WERI-Rb-1 (cell line): ENCODE measurements at regions not wholly inside any gene's neighbourhood (a gene's known extent, or its start where the extent isn't known, plus 50 kb on each side); places are given as distances from the start of the nearest gene placed in this dataset.

ENCODE experiments used
- DNase-seq: peaks from one replicate; pipeline ENCODE4 v3.0.0-alpha.2; 2020
- H3K27ac ChIP-seq: fragments of 250-450 bp; sonication (Bioruptor Pico); 2 replicates; pipeline ENCODE4 v1.5.1; 2020; ENCODE audit warnings: mild to moderate bottlenecking, moderate library complexity
- H3K27me3 ChIP-seq: fragments of 250-450 bp; sonication (Bioruptor Pico); 2 replicates; pipeline ENCODE4 v1.5.1; 2021; ENCODE audit warnings: mild to moderate bottlenecking, low read depth, moderate library complexity; ENCODE audit not compliant: insufficient read depth, severe bottlenecking
- H3K36me3 ChIP-seq: fragments of 250-450 bp; sonication (Bioruptor Pico); 2 replicates; pipeline ENCODE4 v1.5.1; 2020; ENCODE audit warnings: mild to moderate bottlenecking, moderate library complexity
- H3K4me3 ChIP-seq: 2 replicates; pipeline ENCODE4 v1.5.1; 2011; ENCODE audit warnings: low read depth, mild to moderate bottlenecking, control low read depth, low read length
- H3K9me3 ChIP-seq: fragments of 250-450 bp; sonication (Bioruptor Pico); 2 replicates; pipeline ENCODE4 v1.5.1; 2021; ENCODE audit warnings: mild to moderate bottlenecking, moderate library complexity; ENCODE audit not compliant: severe bottlenecking
- CTCF ChIP-seq: IDR thresholded peaks from 2 replicates; pipeline ENCODE4 v1.5.1; 2011; ENCODE audit warnings: low read depth, mild to moderate bottlenecking, control low read depth, inconsistent platforms, low read length

GRCh38 chr10:85228726-85229125 is 900.3 kb downstream of the CCSER2 start:
- no peak overlapping the region for H3K4me3 ChIP-seq
- H3K9me3 ChIP-seq, result no peaks in the 10 kb centered on the region
- TF ChIP-seq CTCF, result no peak
- H3K27me3 ChIP-seq, result no peaks in the 10 kb centered on the region
- DNase-seq, result no peak
- no peak overlapping the region; the same call in 1 of the 2 replicates for H3K27ac ChIP-seq
- no peaks in the 10 kb centered on the region for H3K36me3 ChIP-seq

DNA sequence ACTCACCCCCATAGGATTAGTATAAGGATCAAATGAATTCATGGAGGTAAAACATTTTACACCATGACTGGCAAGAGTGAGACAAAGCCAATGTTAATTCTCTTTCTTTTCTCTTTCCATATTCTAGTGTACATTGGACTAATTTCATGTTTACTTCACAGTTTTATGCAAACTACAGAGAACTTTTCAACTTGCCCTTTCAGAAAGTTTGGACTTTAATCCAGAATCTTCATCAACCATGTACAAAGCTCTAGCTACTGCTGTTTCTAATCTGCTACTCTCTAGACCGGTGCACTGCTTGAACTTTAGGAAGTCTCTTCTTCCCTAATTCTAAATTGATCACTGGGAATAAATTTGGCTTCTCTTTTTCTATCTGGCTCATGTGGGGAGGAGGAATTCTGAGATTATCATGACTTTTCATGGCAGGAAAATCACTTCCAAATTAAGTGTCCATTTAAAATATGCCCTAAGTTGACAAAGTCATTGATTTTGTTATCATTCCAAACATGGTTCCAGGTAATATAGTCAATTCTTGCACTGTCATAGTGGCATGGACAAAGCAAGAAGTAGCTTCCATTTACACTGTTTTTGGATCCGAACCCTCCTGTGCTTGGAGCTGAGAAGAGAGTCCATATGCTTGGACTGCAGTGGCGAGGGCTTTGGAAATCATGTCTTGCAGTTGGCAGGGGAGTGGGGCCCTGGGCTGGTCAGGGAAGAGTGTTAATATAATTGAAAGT is 903.3 kb downstream of the CCSER2 start:
- no peak for DNase-seq
- Histone ChIP-seq H3K36me3 (no peaks in the 10 kb centered on the region), H3K27ac (no peak overlapping the region), H3K9me3 (no peaks in the 10 kb centered on the region), H3K27me3 (no peaks in the 10 kb centered on the region), H3K4me3 (no peak overlapping the region)
- TF ChIP-seq CTCF, result no peak

GRCh38 chr10:85235258-85235657 is 906.9 kb downstream of the CCSER2 start:
- H3K36me3 ChIP-seq, result no peaks in the 10 kb centered on the region
- no peak overlapping the region for H3K27ac ChIP-seq
- no peaks in the 10 kb centered on the region for H3K9me3 ChIP-seq
- no peak for DNase-seq
- H3K27me3 ChIP-seq, result no peaks in the 10 kb centered on the region
- H3K4me3 ChIP-seq, result no peak overlapping the region
- no peak for TF ChIP-seq CTCF

- Histone ChIP-seq H3K27me3 (no peaks in the 10 kb centered on the region), H3K36me3 (no peaks in the 10 kb centered on the region), H3K9me3 (no peaks in the 10 kb centered on the region), H3K4me3 (no peak overlapping the region), H3K27ac (peak overlapping the region; percentile 49)
- no peak for TF ChIP-seq CTCF
- DNase-seq, result peak; percentile 62
Measured at GRCh38 chr10:85238676-85239075, 910.3 kb downstream of the CCSER2 start.

DNA sequence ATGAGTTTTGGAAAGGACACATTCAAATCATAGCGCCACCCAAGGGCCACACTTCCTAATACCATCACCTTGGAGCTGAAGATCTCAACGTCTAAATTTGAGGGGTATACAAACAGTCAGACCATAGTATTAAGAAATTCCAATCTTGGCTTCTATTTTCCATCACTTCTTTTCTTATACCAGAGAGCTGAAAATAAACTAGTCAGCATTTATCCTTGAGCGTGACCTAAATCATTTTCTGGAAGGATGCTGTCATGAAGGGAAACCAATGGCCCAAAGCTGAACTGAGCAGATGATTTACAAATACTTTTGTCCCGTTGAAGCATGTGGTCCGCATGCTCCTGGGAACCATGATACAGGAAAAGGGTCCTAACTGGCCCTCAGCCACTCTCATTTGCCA is 921.9 kb downstream of the CCSER2 start:
- no peaks in the 10 kb centered on the region for H3K36me3 ChIP-seq
- no peak overlapping the region for H3K4me3 ChIP-seq
- no peaks in the 10 kb centered on the region for H3K27me3 ChIP-seq
- no peak overlapping the region for H3K27ac ChIP-seq
- H3K9me3 ChIP-seq, result no peaks in the 10 kb centered on the region
- no peak for DNase-seq
- no peak for TF ChIP-seq CTCF

- no peak for DNase-seq
- no peak for TF ChIP-seq CTCF
- no peak overlapping the region for H3K27ac ChIP-seq
- no peaks in the 10 kb centered on the region for H3K36me3 ChIP-seq
- H3K4me3 ChIP-seq, result no peak overlapping the region
- no peaks in the 10 kb centered on the region for H3K9me3 ChIP-seq
- H3K27me3 ChIP-seq, result no peaks in the 10 kb centered on the region
Measured at GRCh38 chr10:85256481-85256880, 928.1 kb downstream of the CCSER2 start.
